Stomach (tissue), 8 donors: ENCODE measurements at regions not wholly inside any gene's neighbourhood (a gene's known extent, or its start where the extent isn't known, plus 50 kb on each side); places are given as distances from the start of the nearest gene placed in this dataset.
A peak's percentile ranks its signal among the peaks of the same experiment; 100 is the strongest.

Experiments
- DNase-seq, 2 donors: peaks; one replicate each; pipeline versions ENCODE4 v3.0.0 to v3.0.0-alpha.2; 2013 to 2019
- H3K27ac ChIP-seq, 5 donors: fragments of 200-600 bp in 4 of 5; sonication (generic) in 4 of 5; one replicate each; pipeline ENCODE4 v1.5.1; 2013 to 2019; ENCODE audit warnings: mild to moderate bottlenecking in 1 of 5, moderate library complexity in 1 of 5
- H3K27me3 ChIP-seq, 3 donors: fragments of 200-600 bp; sonication (generic); one replicate each; pipeline ENCODE4 v1.5.1; 2017 to 2019; ENCODE audit warnings: mixed run types in 1 of 3
- H3K36me3 ChIP-seq, 4 donors: fragments of 200-600 bp; sonication (generic); 1 replicate in 3 of 4; 2 replicates in 1 of 4; pipeline ENCODE4 v1.5.1; 2016 to 2019
- H3K4me1 ChIP-seq, 4 donors: fragments of 200-600 bp; sonication (generic); one replicate each; pipeline ENCODE4 v1.5.1; 2016 to 2019
- H3K4me3 ChIP-seq, 4 donors: fragments of 200-600 bp; sonication (generic) in 3 of 4; one replicate each; pipeline ENCODE4 v1.5.1; 2016 to 2019; ENCODE audit warnings: mild to moderate bottlenecking in 1 of 4
- H3K9me3 ChIP-seq, 4 donors: fragments of 200-600 bp; sonication (generic); one replicate each; pipeline ENCODE4 v1.5.1; 2016 to 2019
- CTCF ChIP-seq, 7 experiments: fragments of 450-650 bp in 4 of 7; fragments of 200-600 bp in 3 of 7; sonication (generic) in 3 of 7; IDR thresholded peaks; one replicate each; pipeline ENCODE4 v1.5.1; 2016 to 2019; ENCODE audit warnings: antibody characterized with exemption in 7 of 7, control low read depth in 2 of 7, mild to moderate bottlenecking in 1 of 7
- EP300 ChIP-seq: sonication (generic); formaldehyde crosslinking; IDR thresholded peaks from one replicate; pipeline ENCODE4 v1.6.1; 2017; ENCODE audit warnings: antibody characterized with exemption
- POLR2A ChIP-seq, 4 donors: fragments of 450-650 bp; IDR thresholded peaks; one replicate each; pipeline ENCODE4 v1.6.1; 2016; ENCODE audit warnings: antibody characterized with exemption in 4 of 4, control low read depth in 2 of 4, mild to moderate bottlenecking in 1 of 4, moderate library complexity in 1 of 4
- POLR2AphosphoS5 ChIP-seq, 3 donors: sonication (generic); formaldehyde crosslinking; IDR thresholded peaks; one replicate each; pipeline ENCODE4 v1.6.1; 2016; ENCODE audit warnings: antibody characterized with exemption in 3 of 3
- WGBS, 5 donors: extraction: QIAGEN DNeasy Blood & Tissue Kit in 3 of 5; methylation state at CpG; one replicate each; pipeline versions ENCODE4 v1.1.5 to v1.1.7; 2013 to 2018; 5-methylcytosine and 5-hydroxymethylcytosine counted together
- intact Hi-C: fragments of 100-400 bp; cut with DNase I; formaldehyde crosslinking; loops from one replicate; pipeline ENCODE4 v1.15.1; 2023; ENCODE audit warnings: low total_unique reads
- donor health status: healthy with polysubstance abuse.
- donor health status: Bipolar disorder and iron deficiency.
- donor health status: healthy.

GRCh38 chr5:8012131-8012977, 143.4 kb downstream of the MTRR start:
- TF ChIP-seq CTCF (IDR thresholded peaks at IDR 0.05) (no peak), POLR2AphosphoS5 (IDR thresholded peaks at IDR 0.05) (no peak), POLR2A (IDR thresholded peaks at IDR 0.05) (no peak), EP300 (no peak)

GRCh38 chr5:8013948-8014710, 145.2 kb downstream of the MTRR start:
- TF ChIP-seq CTCF (IDR thresholded peaks at IDR 0.05) (no peak), POLR2A (IDR thresholded peaks at IDR 0.05) (no peak), EP300 (no peak), POLR2AphosphoS5 (IDR thresholded peaks at IDR 0.05) (no peak)
- Histone ChIP-seq H3K9me3 (no peaks in the 10 kb centered on the region), H3K27ac (no peak overlapping the region), H3K27me3 (no peaks in the 10 kb centered on the region), H3K4me1 (peaks cover 0 to 4% (median 0%) of the 10 kb centered on the region in 4 donors), H3K4me3 (no peak overlapping the region), H3K36me3 (no peaks in the 10 kb centered on the region)
- intact Hi-C loops: no loop called here
- 34 to 63% (median 50%) methylated on average over 7 of the region's 7 CpGs for WGBS, 5 donors
- peak in 1 of 2 donors; percentile 4 for DNase-seq

More at GRCh38 chr5:8012131-8012977, 143.4 kb downstream of the MTRR start:
- H3K9me3 ChIP-seq: no peaks in the 10 kb centered on the region
- no peaks in the 10 kb centered on the region for H3K36me3 ChIP-seq
- peaks cover 0 to 4% (median 0%) of the 10 kb centered on the region in 4 donors for H3K4me1 ChIP-seq
- DNase-seq: no peak
- 69 to 77% (median 73%) methylated on average over 9 of the region's 9 CpGs for WGBS, 5 donors
- H3K27me3 ChIP-seq: no peaks in the 10 kb centered on the region
- H3K4me3 ChIP-seq: no peak overlapping the region
- intact Hi-C loops: no loop called here
- no peak overlapping the region for H3K27ac ChIP-seq

- intact Hi-C loops: no loop called here
- H3K27me3 ChIP-seq: no peaks in the 10 kb centered on the region
- no peak for DNase-seq
- no peaks in the 10 kb centered on the region for H3K4me1 ChIP-seq
- 47 to 64% (median 58%) methylated on average over 5 of the region's 5 CpGs for WGBS, 5 donors
- TF ChIP-seq CTCF (IDR thresholded peaks at IDR 0.05) (no peak), EP300 (no peak), POLR2AphosphoS5 (IDR thresholded peaks at IDR 0.05) (no peak), POLR2A (IDR thresholded peaks at IDR 0.05) (no peak)
- no peak overlapping the region for H3K4me3 ChIP-seq
- H3K36me3 ChIP-seq: no peaks in the 10 kb centered on the region
- no peaks in the 10 kb centered on the region for H3K9me3 ChIP-seq
- H3K27ac ChIP-seq: no peak overlapping the region
Measured at GRCh38 chr5:8019719-8020218, 150.8 kb downstream of the MTRR start.

- DNase-seq: no peak
- Histone ChIP-seq H3K9me3 (no peaks in the 10 kb centered on the region), H3K27ac (peak overlapping the region in 2 of 5 donors; percentile 56 to 64), H3K4me1 (no peaks in the 10 kb centered on the region), H3K4me3 (no peak overlapping the region), H3K36me3 (no peaks in the 10 kb centered on the region), H3K27me3 (no peaks in the 10 kb centered on the region)
- TF ChIP-seq POLR2A (IDR thresholded peaks at IDR 0.05): no peak
- no peak for TF ChIP-seq EP300
- peak in 1 of 3 donors; percentile 18 for TF ChIP-seq POLR2AphosphoS5 (IDR thresholded peaks at IDR 0.05)
- no peak for TF ChIP-seq CTCF (IDR thresholded peaks at IDR 0.05)
- 21 to 51% (median 38%) methylated on average over 5 of the region's 5 CpGs for WGBS, 5 donors
- intact Hi-C loops: no loop called here
Measured at GRCh38 chr5:8020861-8021514, 152.0 kb downstream of the MTRR start.
